Cardiac fibroblast (primary cell): ENCODE measurements at regions not wholly inside any gene's neighbourhood (a gene's known extent, or its start where the extent isn't known, plus 50 kb on each side); places are given as distances from the start of the nearest gene placed in this dataset.
A peak's percentile ranks its signal among the peaks of the same experiment; 100 is the strongest.

ENCODE experiments used
- DNase-seq, 2 donors: peaks; one replicate each; pipeline versions ENCODE4 v3.0.0 to v3.0.0-alpha.2; 2010; ENCODE audit warnings: low read depth in 2 of 2
- H3K4me3 ChIP-seq, 2 donors: replicated peaks in 1 of 2; 1 replicate in 1 of 2; 2 replicates in 1 of 2; pipeline ENCODE4 v1.5.1; 2011; ENCODE audit warnings: low read depth in 2 of 2, low read length in 2 of 2, mild to moderate bottlenecking in 2 of 2, moderate library complexity in 1 of 2
- TF ChIP-seq, protein P1 (sequence below): IDR thresholded peaks from one replicate; pipeline ENCODE4 v1.5.1; 2011; ENCODE audit warnings: low read depth, mild to moderate bottlenecking, low read length, inconsistent platforms

- TF ChIP-seq, protein P1, sequence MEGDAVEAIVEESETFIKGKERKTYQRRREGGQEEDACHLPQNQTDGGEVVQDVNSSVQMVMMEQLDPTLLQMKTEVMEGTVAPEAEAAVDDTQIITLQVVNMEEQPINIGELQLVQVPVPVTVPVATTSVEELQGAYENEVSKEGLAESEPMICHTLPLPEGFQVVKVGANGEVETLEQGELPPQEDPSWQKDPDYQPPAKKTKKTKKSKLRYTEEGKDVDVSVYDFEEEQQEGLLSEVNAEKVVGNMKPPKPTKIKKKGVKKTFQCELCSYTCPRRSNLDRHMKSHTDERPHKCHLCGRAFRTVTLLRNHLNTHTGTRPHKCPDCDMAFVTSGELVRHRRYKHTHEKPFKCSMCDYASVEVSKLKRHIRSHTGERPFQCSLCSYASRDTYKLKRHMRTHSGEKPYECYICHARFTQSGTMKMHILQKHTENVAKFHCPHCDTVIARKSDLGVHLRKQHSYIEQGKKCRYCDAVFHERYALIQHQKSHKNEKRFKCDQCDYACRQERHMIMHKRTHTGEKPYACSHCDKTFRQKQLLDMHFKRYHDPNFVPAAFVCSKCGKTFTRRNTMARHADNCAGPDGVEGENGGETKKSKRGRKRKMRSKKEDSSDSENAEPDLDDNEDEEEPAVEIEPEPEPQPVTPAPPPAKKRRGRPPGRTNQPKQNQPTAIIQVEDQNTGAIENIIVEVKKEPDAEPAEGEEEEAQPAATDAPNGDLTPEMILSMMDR: no peak
- H3K4me3 ChIP-seq: no peak overlapping the region
- DNase-seq: no peak
Measured at GRCh38 chr6:43985329-43985728, 141.9 kb downstream of the MRPL14 start.

- TF ChIP-seq, protein P1: no peak
- H3K4me3 ChIP-seq: no peak overlapping the region
- peak in 1 of 2 donors; percentile 31 for DNase-seq
Measured at GRCh38 chr6:43984442-43985321, 142.6 kb downstream of the MRPL14 start.

- TF ChIP-seq, protein P1: no peak
- no peak for DNase-seq
- H3K4me3 ChIP-seq: no peak overlapping the region
Measured at GRCh38 chr6:43983632-43984031, 143.6 kb downstream of the MRPL14 start.

DNA sequence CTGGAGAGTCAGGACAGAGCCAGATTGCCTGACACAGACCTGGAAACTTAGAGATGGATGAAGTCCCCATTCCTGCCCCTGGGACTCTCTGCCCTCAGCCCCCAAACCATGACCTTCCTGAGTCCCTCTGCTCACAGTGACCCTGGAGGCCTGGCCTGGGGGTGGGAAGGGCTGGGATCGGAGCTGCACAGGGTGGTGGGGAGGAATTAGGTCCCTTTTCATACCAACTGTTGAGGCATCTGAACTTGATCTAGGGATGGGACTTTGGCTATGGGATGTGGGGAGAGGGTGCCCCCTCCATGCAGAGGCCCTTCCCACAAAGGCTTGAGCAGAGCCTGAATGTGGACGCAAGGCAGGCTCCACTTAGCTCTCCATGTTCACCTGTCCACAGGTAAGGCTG is 144.1 kb downstream of the MRPL14 start:
- TF ChIP-seq, protein P1: no peak
- DNase-seq: no peak
- no peak overlapping the region for H3K4me3 ChIP-seq

GRCh38 chr6:43982084-43982625 is 145.1 kb downstream of the MRPL14 start:
- TF ChIP-seq, protein P1: no peak
- DNase-seq: no peak

DNA sequence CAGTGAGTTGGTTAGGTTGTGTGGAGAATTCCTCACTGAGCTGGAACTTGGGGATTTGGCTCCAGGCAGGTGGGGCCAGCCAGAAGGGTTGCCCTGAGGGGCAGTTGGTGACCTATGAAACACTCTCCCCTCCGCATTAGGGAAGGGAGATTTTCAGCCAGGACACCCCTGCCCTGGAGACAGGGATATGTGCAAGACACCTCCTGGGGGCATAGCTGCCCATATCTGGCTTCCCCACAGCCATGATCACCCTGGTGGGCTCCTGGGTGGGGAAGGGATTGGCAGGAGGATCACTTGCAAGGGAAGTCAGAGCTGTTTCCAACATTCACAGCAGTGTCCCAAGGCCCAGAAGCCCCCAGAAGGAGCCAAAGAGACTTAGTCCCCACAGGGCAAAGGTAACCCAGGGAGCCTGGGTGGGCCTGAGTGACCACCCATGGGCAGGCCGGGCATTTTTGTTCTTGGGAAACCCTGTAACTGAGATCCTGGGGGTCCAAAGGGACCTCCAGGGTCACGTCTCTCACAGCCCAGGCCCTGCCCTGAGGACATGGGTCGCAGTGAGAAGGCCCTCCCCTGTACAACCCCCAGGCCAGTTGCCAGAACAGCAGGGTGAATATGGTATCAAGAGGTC is 145.8 kb downstream of the MRPL14 start:
- TF ChIP-seq, protein P1: no peak
- DNase-seq: no peak
- H3K4me3 ChIP-seq: no peak overlapping the region

More at GRCh38 chr6:43982084-43982625, 145.1 kb downstream of the MRPL14 start:
- no peak overlapping the region for H3K4me3 ChIP-seq
